GM18517 (cell line): ENCODE measurements at regions not wholly inside any gene's neighbourhood (a gene's known extent, or its start where the extent isn't known, plus 50 kb on each side); places are given as distances from the start of the nearest gene placed in this dataset.

ENCODE experiments used
- ATAC-seq: cut with Tn5 transposase; IDR thresholded peaks from one replicate; pipeline ENCODE4 v1.9.1; 2021; ENCODE audit warnings: mild to moderate bottlenecking, moderate library complexity; ENCODE audit not compliant: unreplicated experiment

GRCh38 chr14:106883218-106883692 is 1356.9 kb downstream of the TMEM121 start:
- no peak for ATAC-seq
